Endothelial cell of umbilical vein (primary cell): ENCODE measurements at regions not wholly inside any gene's neighbourhood (a gene's known extent, or its start where the extent isn't known, plus 50 kb on each side); places are given as distances from the start of the nearest gene placed in this dataset.

Experiments used
- BruUV-seq: library from RNA; stranded (reverse); fragments of 400-500 nt; replicated peaks from 2 replicates; lab custom pipeline; 2021; lab: Mats Ljungman, UMichigan
- CTCF ChIA-PET: fragments of 300-600, 350-600 bp; sonication (Branson Sonifier 250); formaldehyde crosslinking; loops from one replicate; lab custom pipeline; 2021; ENCODE audit warnings: antibody characterized with exemption, inconsistent platforms; lab: Charles Lee
- POLR2A ChIA-PET: fragments of 300-600, 350-600 bp; sonication (Branson Sonifier 250); formaldehyde crosslinking; loops from one replicate; lab custom pipeline; 2021; ENCODE audit warnings: antibody characterized with exemption, inconsistent platforms; lab: Charles Lee
- DNase-seq: peaks from one replicate; pipeline ENCODE4 v3.0.0-alpha.2; 2011; ENCODE audit warnings: low read depth, low spot score
- FAIRE-seq: peaks from 2 replicates; lab custom pipeline; 2011; peaks lifted over from hg19 to GRCh38; lab: Jason Lieb, UNC
- H2AFZ ChIP-seq: 2 replicates; pipeline ENCODE4 v1.6.0; 2012; ENCODE audit warnings: low read depth, low read length, control low read depth, inconsistent platforms
- H3K27ac ChIP-seq: 2 replicates; pipeline ENCODE4 v1.5.1; 2011; ENCODE audit warnings: low read depth, mild to moderate bottlenecking, control low read depth, low read length, moderate library complexity; ENCODE audit not compliant: insufficient read depth
- H3K27me3 ChIP-seq, 2 experiments: 2 replicates each; pipeline versions ENCODE4 v1.6.0 to v1.6.1; 2011; ENCODE audit warnings: low read length in 2 of 2, mixed read lengths in 1 of 2; ENCODE audit not compliant: control insufficient read depth in 2 of 2, insufficient read depth in 2 of 2
- H3K36me3 ChIP-seq, 2 experiments: 2 replicates in 1 of 2; 3 replicates in 1 of 2; pipeline ENCODE4 v1.5.1; 2011; ENCODE audit warnings: low read length in 2 of 2, mild to moderate bottlenecking in 1 of 2, moderate library complexity in 1 of 2; ENCODE audit not compliant: control insufficient read depth in 2 of 2, insufficient read depth in 2 of 2; ENCODE audit errors: extremely low read depth in 1 of 2
- H3K4me1 ChIP-seq: 3 replicates; pipeline ENCODE4 v1.5.1; 2011; ENCODE audit warnings: mild to moderate bottlenecking, low read length; ENCODE audit not compliant: control insufficient read depth, insufficient read depth; ENCODE audit errors: extremely low read depth
- H3K4me2 ChIP-seq: 2 replicates; pipeline ENCODE4 v1.6.1; 2011; ENCODE audit warnings: low read length, control low read depth, mixed read lengths; ENCODE audit not compliant: insufficient read depth
- H3K4me3 ChIP-seq, 3 experiments: fragments of 200-600 bp in 1 of 3; sonication (generic), shearing (Covaris generic) in 1 of 3; replicated peaks in 1 of 3; 2 replicates each; pipeline ENCODE4 v1.5.1; 2011 to 2016; ENCODE audit warnings: control low read depth in 3 of 3, low read length in 3 of 3, mild to moderate bottlenecking in 2 of 3, inconsistent platforms in 1 of 3, low read depth in 1 of 3, moderate library complexity in 1 of 3; ENCODE audit not compliant: insufficient read depth in 1 of 3
- H3K79me2 ChIP-seq: 2 replicates; pipeline ENCODE4 v1.6.0; 2012; ENCODE audit warnings: low read length, inconsistent platforms; ENCODE audit not compliant: control insufficient read depth, insufficient read depth
- H3K9ac ChIP-seq: replicated peaks from 2 replicates; pipeline ENCODE3; 2011; ENCODE audit warnings: low read length, control low read depth; ENCODE audit not compliant: insufficient read depth; ENCODE audit errors: extremely low read depth
- H3K9me1 ChIP-seq: replicated peaks from 3 replicates; pipeline ENCODE4 v1.6.0; 2011; ENCODE audit warnings: mild to moderate bottlenecking, low read length; ENCODE audit not compliant: control insufficient read depth, insufficient read depth; ENCODE audit errors: extremely low read depth
- H3K9me3 ChIP-seq: replicated peaks from 2 replicates; pipeline ENCODE4 v1.5.1; 2012; ENCODE audit warnings: low read length, inconsistent platforms; ENCODE audit not compliant: control insufficient read depth, insufficient read depth
- H4K20me1 ChIP-seq: replicated peaks from 2 replicates; pipeline ENCODE3; 2011; ENCODE audit warnings: mild to moderate bottlenecking, low read length; ENCODE audit not compliant: control insufficient read depth, insufficient read depth; ENCODE audit errors: extremely low read depth
- EZH2 ChIP-seq: IDR thresholded peaks from 2 replicates; pipeline ENCODE4 v1.6.1; 2012; ENCODE audit warnings: borderline replicate concordance, low read depth, mild to moderate bottlenecking, moderate library complexity, low read length, inconsistent platforms; ENCODE audit not compliant: severe bottlenecking
- FOS ChIP-seq: IDR thresholded peaks from 2 replicates; pipeline ENCODE4 v1.6.1; 2011; ENCODE audit warnings: mild to moderate bottlenecking, low read length, moderate library complexity, borderline replicate concordance; ENCODE audit not compliant: insufficient read depth
- GATA2 ChIP-seq: IDR thresholded peaks from 2 replicates; pipeline ENCODE4 v1.7.0; 2011; ENCODE audit warnings: low read depth, mild to moderate bottlenecking, moderate library complexity, mixed read lengths, low read length; ENCODE audit not compliant: insufficient read length, insufficient read depth
- JUN ChIP-seq: IDR thresholded peaks from 2 replicates; pipeline ENCODE4 v1.6.1; 2011; ENCODE audit warnings: borderline replicate concordance, low read depth; ENCODE audit not compliant: insufficient read length, insufficient read depth
- MYC ChIP-seq: IDR thresholded peaks from one replicate; pipeline ENCODE4 v1.6.1; 2011; ENCODE audit warnings: mild to moderate bottlenecking, low read depth, low read length
- POLR2A ChIP-seq: IDR thresholded peaks from 2 replicates; pipeline ENCODE4 v1.6.1; 2012; ENCODE audit warnings: low read depth, mild to moderate bottlenecking, control low read depth, low read length
- POLR2AphosphoS5 ChIP-seq: IDR thresholded peaks from 2 replicates; pipeline ENCODE4 v1.6.1; 2012; ENCODE audit warnings: low read depth, mild to moderate bottlenecking, control low read depth, low read length, moderate library complexity; ENCODE audit not compliant: insufficient read depth
- dilution Hi-C: fragments of 300-500 bp; cut with MboI; formaldehyde crosslinking; loops from one replicate; pipeline ENCODE4 v1.15.0; 2019; ENCODE audit warnings: low sequenced_read_pairs; ENCODE audit not compliant: extremely low pct_ligation_motif_present
- intact Hi-C: fragments of 100-400 bp; cut with micrococcal nuclease; formaldehyde crosslinking; loops from one replicate; pipeline ENCODE4 v1.10.0; 2022
- TF ChIP-seq, protein P1 (sequence below): IDR thresholded peaks from 2 replicates; pipeline ENCODE4 v1.6.1; 2011; ENCODE audit not compliant: insufficient read depth, insufficient read length
- TF ChIP-seq, protein P2 (sequence below), 2 donors: IDR thresholded peaks; 1 replicate in 1 of 2; 2 replicates in 1 of 2; pipeline ENCODE4 v1.5.1; 2011; ENCODE audit warnings: low read length in 2 of 2, mild to moderate bottlenecking in 2 of 2, moderate library complexity in 2 of 2, control low read depth in 1 of 2, inconsistent platforms in 1 of 2, low read depth in 1 of 2; ENCODE audit not compliant: insufficient read depth in 1 of 2; ENCODE audit errors: extremely low read depth in 1 of 2

DNA sequence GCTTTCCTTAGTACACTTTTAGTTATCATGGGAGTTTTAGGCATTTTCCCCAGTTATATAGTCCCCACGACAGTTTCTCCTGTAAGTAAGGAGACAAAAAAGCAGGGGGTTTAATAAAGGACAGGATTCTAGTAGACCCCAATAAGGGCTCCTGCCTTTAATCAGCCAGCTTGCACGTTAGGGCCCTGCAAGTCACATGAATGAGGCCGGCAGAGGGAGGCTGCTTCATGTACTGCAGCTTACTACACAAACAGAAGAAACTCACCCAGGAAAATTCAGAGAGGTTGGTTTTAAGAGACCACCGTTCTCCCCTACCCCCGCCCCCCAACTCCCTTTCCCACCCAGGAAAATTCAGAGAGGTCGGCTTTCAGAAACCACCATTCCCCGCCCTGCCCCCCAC lies 229.7 kb upstream of the MOCS1 start:
- dilution Hi-C loops, result no loop called here

More for the DNA sequence above, 229.7 kb upstream of the MOCS1 start:
- Histone ChIP-seq H3K9ac (no peak overlapping the region), H3K79me2 (no peaks in the 10 kb centered on the region), H3K36me3 (no peaks in the 10 kb centered on the region), H3K4me3 (no peak overlapping the region), H4K20me1 (no peaks in the 10 kb centered on the region), H3K27me3 (no peaks in the 10 kb centered on the region), H2AFZ (no peak overlapping the region), H3K27ac (no peak overlapping the region), H3K4me2 (no peak overlapping the region), H3K9me1 (no peaks in the 10 kb centered on the region), H3K9me3 (no peaks in the 10 kb centered on the region), H3K4me1 (no peaks in the 10 kb centered on the region)
- no peak for DNase-seq
- BruUV-seq, result no TSS peak
- ChIA-PET CTCF (no interaction called here), POLR2A (no interaction called here)
- TF ChIP-seq EZH2, result no peak
- no peak for TF ChIP-seq POLR2A
- TF ChIP-seq, protein P1, sequence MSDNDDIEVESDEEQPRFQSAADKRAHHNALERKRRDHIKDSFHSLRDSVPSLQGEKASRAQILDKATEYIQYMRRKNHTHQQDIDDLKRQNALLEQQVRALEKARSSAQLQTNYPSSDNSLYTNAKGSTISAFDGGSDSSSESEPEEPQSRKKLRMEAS, result no peak
- no peak for TF ChIP-seq FOS
- no peak for TF ChIP-seq POLR2AphosphoS5
- no peak for TF ChIP-seq GATA2
- no peak for TF ChIP-seq MYC
- TF ChIP-seq, protein P2, sequence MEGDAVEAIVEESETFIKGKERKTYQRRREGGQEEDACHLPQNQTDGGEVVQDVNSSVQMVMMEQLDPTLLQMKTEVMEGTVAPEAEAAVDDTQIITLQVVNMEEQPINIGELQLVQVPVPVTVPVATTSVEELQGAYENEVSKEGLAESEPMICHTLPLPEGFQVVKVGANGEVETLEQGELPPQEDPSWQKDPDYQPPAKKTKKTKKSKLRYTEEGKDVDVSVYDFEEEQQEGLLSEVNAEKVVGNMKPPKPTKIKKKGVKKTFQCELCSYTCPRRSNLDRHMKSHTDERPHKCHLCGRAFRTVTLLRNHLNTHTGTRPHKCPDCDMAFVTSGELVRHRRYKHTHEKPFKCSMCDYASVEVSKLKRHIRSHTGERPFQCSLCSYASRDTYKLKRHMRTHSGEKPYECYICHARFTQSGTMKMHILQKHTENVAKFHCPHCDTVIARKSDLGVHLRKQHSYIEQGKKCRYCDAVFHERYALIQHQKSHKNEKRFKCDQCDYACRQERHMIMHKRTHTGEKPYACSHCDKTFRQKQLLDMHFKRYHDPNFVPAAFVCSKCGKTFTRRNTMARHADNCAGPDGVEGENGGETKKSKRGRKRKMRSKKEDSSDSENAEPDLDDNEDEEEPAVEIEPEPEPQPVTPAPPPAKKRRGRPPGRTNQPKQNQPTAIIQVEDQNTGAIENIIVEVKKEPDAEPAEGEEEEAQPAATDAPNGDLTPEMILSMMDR (IDR thresholded peaks at IDR 0.05; ENCODE audit: extremely low read depth in 1 of 2, insufficient read depth in 1 of 2, low read depth in 1 of 2, low read length in 2 of 2), result no peak
- TF ChIP-seq JUN, result no peak
- FAIRE-seq, result no peak
- intact Hi-C loops, result no loop called here
